ENCODE measurements at regions not wholly inside any gene's neighbourhood (a gene's known extent, or its start where the extent isn't known, plus 50 kb on each side); places are given as distances from the start of the nearest gene placed in this dataset.
A peak's percentile ranks its signal among the peaks of the same experiment; 100 is the strongest.
"Not testable (repeated sequence)": the region's sequence is repeated elsewhere in the genome, so short reads cannot be mapped to it uniquely, and the experiment has no call there.

DNA sequence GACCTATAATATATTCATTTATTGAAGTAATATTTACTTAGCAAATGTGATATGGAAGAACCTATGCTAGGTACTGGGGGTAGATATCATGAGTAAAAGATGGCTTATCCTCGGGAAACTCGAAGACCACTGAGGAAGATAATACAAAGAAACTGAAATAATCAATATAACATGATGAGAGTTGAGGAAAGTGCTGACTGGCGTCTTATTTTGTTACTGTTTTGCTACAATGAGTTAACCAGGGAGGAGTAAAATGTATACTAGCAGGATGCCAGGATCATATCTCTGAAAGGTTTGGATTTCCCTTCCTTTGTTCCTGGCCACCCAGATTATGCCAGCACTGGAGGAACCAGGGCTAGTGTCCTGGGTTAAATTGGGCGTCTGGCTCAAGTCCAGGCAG is 111.7 kb upstream of the SPATS2L start:
- Histone ChIP-seq H3K9me3 (ENCODE audit: control insufficient read depth, insufficient read depth, low read length) (no peaks in the 10 kb centered on the region), H3K27ac (ENCODE audit: low read depth, low read length) (no peak overlapping the region), H3F3A (ENCODE audit: control insufficient read depth, insufficient read depth) (no peaks in the 10 kb centered on the region), H3K27me3 (ENCODE audit: control insufficient read depth, low read length) (no peaks in the 10 kb centered on the region), H3K4me1 (ENCODE audit: control insufficient read depth, low read length) (no peaks in the 10 kb centered on the region), H3K79me2 (ENCODE audit: control insufficient read depth, low read length) (no peaks in the 10 kb centered on the region), H3K36me3 (ENCODE audit: control insufficient read depth, low read length) (no peaks in the 10 kb centered on the region), H3K9me2 (replicated peaks; ENCODE audit: control insufficient read depth, low read length) (no peaks in the 10 kb centered on the region), H4K20me1 (ENCODE audit: control insufficient read depth, insufficient read depth, low read depth, low read length) (no peaks in the 10 kb centered on the region), H3K4me2 (ENCODE audit: low read length) (no peak overlapping the region), H3K4me3 (ENCODE audit: low read length) (no peak overlapping the region)
- TF ChIP-seq EZH2phosphoT487 (IDR thresholded peaks at IDR 0.05; ENCODE audit: borderline replicate concordance, low read length) = no peak
- TF ChIP-seq, protein P1, sequence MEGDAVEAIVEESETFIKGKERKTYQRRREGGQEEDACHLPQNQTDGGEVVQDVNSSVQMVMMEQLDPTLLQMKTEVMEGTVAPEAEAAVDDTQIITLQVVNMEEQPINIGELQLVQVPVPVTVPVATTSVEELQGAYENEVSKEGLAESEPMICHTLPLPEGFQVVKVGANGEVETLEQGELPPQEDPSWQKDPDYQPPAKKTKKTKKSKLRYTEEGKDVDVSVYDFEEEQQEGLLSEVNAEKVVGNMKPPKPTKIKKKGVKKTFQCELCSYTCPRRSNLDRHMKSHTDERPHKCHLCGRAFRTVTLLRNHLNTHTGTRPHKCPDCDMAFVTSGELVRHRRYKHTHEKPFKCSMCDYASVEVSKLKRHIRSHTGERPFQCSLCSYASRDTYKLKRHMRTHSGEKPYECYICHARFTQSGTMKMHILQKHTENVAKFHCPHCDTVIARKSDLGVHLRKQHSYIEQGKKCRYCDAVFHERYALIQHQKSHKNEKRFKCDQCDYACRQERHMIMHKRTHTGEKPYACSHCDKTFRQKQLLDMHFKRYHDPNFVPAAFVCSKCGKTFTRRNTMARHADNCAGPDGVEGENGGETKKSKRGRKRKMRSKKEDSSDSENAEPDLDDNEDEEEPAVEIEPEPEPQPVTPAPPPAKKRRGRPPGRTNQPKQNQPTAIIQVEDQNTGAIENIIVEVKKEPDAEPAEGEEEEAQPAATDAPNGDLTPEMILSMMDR (IDR thresholded peaks at IDR 0.05; ENCODE audit: low read depth, low read length, poor library complexity, severe bottlenecking) = no peak

DNA sequence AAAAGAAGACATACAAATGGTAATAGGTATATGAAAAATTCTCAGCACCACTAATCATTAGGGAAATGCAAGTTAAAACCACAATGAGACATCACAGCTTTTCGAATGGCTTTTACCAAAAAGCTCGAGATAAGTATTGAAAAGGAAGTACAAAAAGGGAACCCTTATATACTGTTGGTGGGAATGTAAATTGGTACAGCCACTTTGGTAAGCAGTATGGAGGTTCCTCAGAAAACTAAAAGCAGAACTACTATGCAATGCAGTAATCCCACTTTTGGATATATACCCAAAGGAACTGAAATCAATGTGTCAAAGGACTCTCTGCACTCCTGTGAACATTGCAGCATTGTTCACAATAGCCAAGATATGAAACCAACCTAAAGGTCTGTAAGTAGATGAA is 107.5 kb upstream of the SPATS2L start:
- H4K20me1 ChIP-seq (ENCODE audit: control insufficient read depth, insufficient read depth, low read depth, low read length) = no peaks in the 10 kb centered on the region
- no peaks in the 10 kb centered on the region for H3K9me3 ChIP-seq (ENCODE audit: control insufficient read depth, insufficient read depth, low read length)
- H3K4me2 ChIP-seq (ENCODE audit: low read length) = no peak overlapping the region
- no peak overlapping the region for H3K4me3 ChIP-seq (ENCODE audit: low read length)
- no peak for TF ChIP-seq EZH2phosphoT487 (IDR thresholded peaks at IDR 0.05; ENCODE audit: borderline replicate concordance, low read length)
- TF ChIP-seq, protein P1 (IDR thresholded peaks at IDR 0.05; ENCODE audit: low read depth, low read length, poor library complexity, severe bottlenecking) = no peak
- no peaks in the 10 kb centered on the region for H3K27me3 ChIP-seq (ENCODE audit: control insufficient read depth, low read length)
- H3K79me2 ChIP-seq (ENCODE audit: control insufficient read depth, low read length) = no peaks in the 10 kb centered on the region
- H3K4me1 ChIP-seq (ENCODE audit: control insufficient read depth, low read length) = no peaks in the 10 kb centered on the region
- no peak overlapping the region for H3K27ac ChIP-seq (ENCODE audit: low read depth, low read length)
- no peaks in the 10 kb centered on the region for H3K9me2 ChIP-seq (replicated peaks; ENCODE audit: control insufficient read depth, low read length)
- H3K36me3 ChIP-seq (ENCODE audit: control insufficient read depth, low read length) = no peaks in the 10 kb centered on the region
- H3F3A ChIP-seq (ENCODE audit: control insufficient read depth, insufficient read depth) = no peaks in the 10 kb centered on the region

DNA sequence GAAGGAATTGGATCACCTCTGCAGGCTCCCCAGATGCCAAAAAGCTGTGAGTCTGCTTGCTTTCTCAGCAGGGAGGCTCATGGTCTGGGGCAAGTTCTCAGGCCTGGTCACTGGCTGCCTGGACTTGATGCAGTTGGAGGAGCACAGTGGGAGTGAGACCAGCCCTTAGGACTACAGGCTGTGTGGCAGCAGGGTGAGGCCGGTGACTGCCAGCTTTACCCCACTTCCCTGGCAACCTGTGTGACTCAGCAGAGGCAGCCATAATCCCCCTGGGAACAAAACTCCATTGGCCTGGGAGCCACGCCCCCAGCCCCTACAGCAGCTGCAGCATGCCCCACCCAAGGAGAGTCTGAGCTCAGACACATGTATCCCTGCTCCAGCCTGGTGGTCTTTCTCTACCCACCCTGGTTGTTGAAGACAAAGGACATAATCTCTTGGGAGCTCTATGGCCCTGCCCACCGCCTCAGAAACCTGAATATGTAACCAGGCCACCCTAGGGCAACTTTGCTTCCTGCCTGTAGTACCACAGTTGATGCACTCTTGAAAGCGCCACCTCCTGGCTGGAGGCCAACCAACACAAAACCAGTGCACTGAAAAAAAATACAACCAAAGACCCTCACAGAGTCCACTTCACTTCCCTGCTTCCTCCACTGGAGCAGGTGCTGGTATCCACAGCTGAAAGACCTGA is 106.8 kb upstream of the SPATS2L start:
- Histone ChIP-seq H4K20me1 (ENCODE audit: control insufficient read depth, insufficient read depth, low read depth, low read length) (no peaks in the 10 kb centered on the region), H3F3A (ENCODE audit: control insufficient read depth, insufficient read depth) (no peaks in the 10 kb centered on the region), H3K36me3 (ENCODE audit: control insufficient read depth, low read length) (no peaks in the 10 kb centered on the region), H3K4me2 (ENCODE audit: low read length) (no peak overlapping the region), H3K27me3 (ENCODE audit: control insufficient read depth, low read length) (no peaks in the 10 kb centered on the region), H3K79me2 (ENCODE audit: control insufficient read depth, low read length) (no peaks in the 10 kb centered on the region), H3K27ac (ENCODE audit: low read depth, low read length) (no peak overlapping the region), H3K4me3 (ENCODE audit: low read length) (no peak overlapping the region), H3K9me3 (ENCODE audit: control insufficient read depth, insufficient read depth, low read length) (no peaks in the 10 kb centered on the region), H3K9me2 (replicated peaks; ENCODE audit: control insufficient read depth, low read length) (no peaks in the 10 kb centered on the region), H3K4me1 (ENCODE audit: control insufficient read depth, low read length) (no peaks in the 10 kb centered on the region)
- TF ChIP-seq EZH2phosphoT487 (IDR thresholded peaks at IDR 0.05; ENCODE audit: borderline replicate concordance, low read length) = no peak
- TF ChIP-seq, protein P1 (IDR thresholded peaks at IDR 0.05; ENCODE audit: low read depth, low read length, poor library complexity, severe bottlenecking) = peak; percentile 20

DNA sequence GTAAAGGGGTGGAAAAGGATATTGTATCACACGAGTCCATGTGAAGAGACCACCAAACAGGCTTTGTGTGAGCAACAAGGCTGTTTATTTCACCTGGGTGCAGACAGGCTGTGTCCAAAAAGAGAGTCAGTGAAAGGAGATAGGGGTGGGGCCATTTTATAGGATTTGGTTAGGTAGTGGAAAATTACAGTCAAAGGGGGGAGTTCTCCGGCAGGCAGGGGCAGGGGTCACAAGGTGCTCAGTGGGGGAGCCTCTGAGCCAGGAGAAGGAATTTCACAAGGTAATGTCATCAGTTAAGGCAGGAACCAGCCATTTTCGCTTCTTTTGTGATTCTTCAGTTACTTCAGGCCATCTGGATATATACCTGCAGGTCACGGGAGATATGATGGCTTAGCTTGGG is 104.7 kb upstream of the SPATS2L start:
- not testable (repeated sequence) for H3K4me1 ChIP-seq (ENCODE audit: control insufficient read depth, low read length); H3K36me3 ChIP-seq (ENCODE audit: control insufficient read depth, low read length); H4K20me1 ChIP-seq (ENCODE audit: control insufficient read depth, insufficient read depth, low read depth, low read length); H3K9me2 ChIP-seq (replicated peaks; ENCODE audit: control insufficient read depth, low read length); H3K79me2 ChIP-seq (ENCODE audit: control insufficient read depth, low read length); H3K27ac ChIP-seq (ENCODE audit: low read depth, low read length); H3K9me3 ChIP-seq (ENCODE audit: control insufficient read depth, insufficient read depth, low read length); H3K4me3 ChIP-seq (ENCODE audit: low read length); H3K27me3 ChIP-seq (ENCODE audit: control insufficient read depth, low read length); H3K4me2 ChIP-seq (ENCODE audit: low read length); H3F3A ChIP-seq (ENCODE audit: control insufficient read depth, insufficient read depth)

All from DOHH2 (cell line).